Neuron (in vitro differentiated cells): ENCODE measurements at regions not wholly inside any gene's neighbourhood (a gene's known extent, or its start where the extent isn't known, plus 50 kb on each side); places are given as distances from the start of the nearest gene placed in this dataset.

Experiments used
- H2AFZ ChIP-seq: one replicate; pipeline ENCODE4 v1.6.1; 2013; ENCODE audit warnings: low read depth, mild to moderate bottlenecking, inconsistent platforms, low read length, moderate library complexity
- H3K27me3 ChIP-seq: one replicate; pipeline ENCODE4 v1.6.1; 2013; ENCODE audit warnings: low read length; ENCODE audit not compliant: insufficient read depth
- H3K36me3 ChIP-seq: one replicate; pipeline ENCODE4 v1.6.1; 2013; ENCODE audit warnings: low read length; ENCODE audit not compliant: insufficient read depth
- H3K4me1 ChIP-seq: one replicate; pipeline ENCODE4 v1.6.1; 2013; ENCODE audit warnings: low read length; ENCODE audit not compliant: insufficient read depth
- H3K4me3 ChIP-seq: 2 replicates; pipeline ENCODE4 v1.5.1; 2013; ENCODE audit warnings: mild to moderate bottlenecking, low read length, moderate library complexity
- H3K9me3 ChIP-seq: one replicate; pipeline ENCODE4 v1.6.1; 2013; ENCODE audit warnings: low read length

GRCh38 chr9:36770025-36770424, 197.3 kb downstream of the MELK start:
- Histone ChIP-seq H2AFZ (no peak overlapping the region), H3K36me3 (no peaks in the 10 kb centered on the region), H3K4me3 (no peak overlapping the region), H3K27me3 (peaks cover 17% of the 10 kb centered on the region), H3K4me1 (peaks cover 6% of the 10 kb centered on the region), H3K9me3 (no peaks in the 10 kb centered on the region)

- H3K9me3 ChIP-seq, result no peaks in the 10 kb centered on the region
- H3K4me3 ChIP-seq, result no peak overlapping the region
- no peak overlapping the region for H2AFZ ChIP-seq
- H3K36me3 ChIP-seq, result no peaks in the 10 kb centered on the region
- H3K27me3 ChIP-seq, result peaks cover 17% of the 10 kb centered on the region
- H3K4me1 ChIP-seq, result no peaks in the 10 kb centered on the region
These were observed 200.0 kb downstream of the MELK start for GRCh38 chr9:36772449-36773403.

GRCh38 chr9:36778682-36779081, 206.0 kb downstream of the MELK start:
- Histone ChIP-seq H2AFZ (no peak overlapping the region), H3K4me1 (no peaks in the 10 kb centered on the region), H3K9me3 (no peaks in the 10 kb centered on the region), H3K36me3 (no peaks in the 10 kb centered on the region), H3K27me3 (peaks cover 29% of the 10 kb centered on the region), H3K4me3 (no peak overlapping the region)

- Histone ChIP-seq H3K9me3 (no peaks in the 10 kb centered on the region), H3K27me3 (peaks cover 29% of the 10 kb centered on the region), H3K4me3 (no peak overlapping the region), H3K36me3 (no peaks in the 10 kb centered on the region), H2AFZ (no peak overlapping the region), H3K4me1 (no peaks in the 10 kb centered on the region)
These were observed 206.9 kb downstream of the MELK start for GRCh38 chr9:36779582-36779981.

GRCh38 chr9:36780186-36780585, 207.5 kb downstream of the MELK start:
- H3K36me3 ChIP-seq, result no peaks in the 10 kb centered on the region
- H2AFZ ChIP-seq, result no peak overlapping the region
- no peaks in the 10 kb centered on the region for H3K4me1 ChIP-seq
- peaks cover 29% of the 10 kb centered on the region for H3K27me3 ChIP-seq
- H3K4me3 ChIP-seq, result no peak overlapping the region
- no peaks in the 10 kb centered on the region for H3K9me3 ChIP-seq

GRCh38 chr9:36781533-36781932, 208.8 kb downstream of the MELK start:
- Histone ChIP-seq H2AFZ (no peak overlapping the region), H3K36me3 (no peaks in the 10 kb centered on the region), H3K4me1 (no peaks in the 10 kb centered on the region), H3K27me3 (peaks cover 29% of the 10 kb centered on the region), H3K4me3 (no peak overlapping the region), H3K9me3 (no peaks in the 10 kb centered on the region)
